ENCODE measurements at regions not wholly inside any gene's neighbourhood (a gene's known extent, or its start where the extent isn't known, plus 50 kb on each side); places are given as distances from the start of the nearest gene placed in this dataset.

DNA sequence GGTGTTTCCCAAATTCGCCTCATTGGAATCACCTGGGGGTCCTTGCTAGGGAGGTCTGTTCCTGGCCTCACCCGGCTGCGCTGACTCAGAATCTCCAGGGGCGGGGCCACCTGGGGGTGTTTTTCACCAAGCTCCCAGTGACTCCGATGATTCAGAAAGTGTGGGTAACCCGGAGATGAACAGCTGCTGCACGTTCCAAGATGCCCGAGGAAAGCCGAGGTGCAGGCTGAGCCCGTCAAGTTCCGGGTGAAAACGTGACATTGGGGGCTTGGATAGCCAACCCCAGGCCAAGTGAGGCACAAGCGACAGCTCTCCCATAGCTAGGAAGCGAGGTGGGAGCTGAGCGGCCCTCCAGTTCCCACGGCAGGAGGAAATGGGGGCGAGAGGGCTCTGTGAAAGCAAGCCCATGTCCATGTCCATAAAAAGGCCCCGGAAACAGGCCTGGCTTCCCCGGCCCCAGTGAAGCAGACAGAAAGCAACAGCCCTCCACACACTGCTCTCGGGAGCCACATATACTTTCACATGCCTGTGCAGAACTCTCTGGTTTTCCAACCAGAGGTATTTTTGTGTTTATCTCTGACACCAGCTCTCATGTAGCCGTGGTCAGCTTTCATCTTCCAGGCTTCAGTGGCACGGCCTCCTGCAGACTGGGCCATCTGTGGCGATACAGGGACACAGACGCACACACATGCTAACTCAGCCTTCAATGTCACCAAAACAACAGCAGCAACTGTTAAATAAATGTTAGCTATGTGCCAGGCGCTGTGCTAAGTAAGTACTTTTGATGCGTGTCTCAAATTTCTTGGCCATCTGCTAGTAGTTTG lies 90.7 kb upstream of the CCDC28A start:
- TF ChIP-seq CTCF (conservative IDR thresholded peaks at IDR 0.05 in 1 of 2, IDR thresholded peaks at IDR 0.05 in 1 of 2; ENCODE audit: extremely low read depth in 1 of 2, insufficient read depth in 1 of 2, low read depth in 1 of 2, low read length in 2 of 2) (no peak), EZH2 (IDR thresholded peaks at IDR 0.05; ENCODE audit: borderline replicate concordance, low read length) (no peak)

All from mammary epithelial cell (primary cell).